Activated CD4-positive, alpha-beta T cell treated with anti-CD3 and anti-CD28 coated beads, Interleukin-2, amount 50 U/mL, for 24 hours (primary cell): ENCODE measurements at regions not wholly inside any gene's neighbourhood (a gene's known extent, or its start where the extent isn't known, plus 50 kb on each side); places are given as distances from the start of the nearest gene placed in this dataset.

Experiments
- DNase-seq, 2 donors: peaks; one replicate each; pipeline ENCODE4 v3.0.0-alpha.2; 2020; ENCODE audit warnings: low read depth in 1 of 2, low spot score in 1 of 2

- no peak for DNase-seq
These were observed 418.0 kb upstream of the PKN2 start for GRCh38 chr1:88266051-88266450.

DNA sequence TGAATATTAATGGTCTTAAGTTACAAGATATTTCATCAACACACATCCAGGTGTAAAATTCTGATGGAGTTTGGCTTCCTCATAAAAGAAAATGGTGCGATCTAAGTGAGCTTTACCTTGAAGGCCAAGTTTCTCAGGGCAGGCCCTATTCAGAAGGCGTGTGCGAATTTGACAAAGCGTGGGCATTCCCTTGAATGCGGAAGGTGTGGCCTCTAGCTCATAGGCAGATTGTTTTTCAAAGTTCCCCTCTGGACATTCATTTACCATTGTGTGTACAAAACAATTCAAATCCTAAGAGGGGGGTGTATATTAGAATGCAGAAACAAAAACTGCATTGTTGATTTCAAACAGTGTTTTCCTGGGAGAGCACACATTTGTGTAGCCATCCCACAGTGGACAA is 411.9 kb upstream of the PKN2 start:
- no peak for DNase-seq

- no peak for DNase-seq
These were observed 409.6 kb upstream of the PKN2 start for GRCh38 chr1:88274431-88274830.

GRCh38 chr1:88275259-88275862 is 408.7 kb upstream of the PKN2 start:
- no peak for DNase-seq

- no peak for DNase-seq
These were observed 407.9 kb upstream of the PKN2 start for GRCh38 chr1:88276163-88276562.

DNA sequence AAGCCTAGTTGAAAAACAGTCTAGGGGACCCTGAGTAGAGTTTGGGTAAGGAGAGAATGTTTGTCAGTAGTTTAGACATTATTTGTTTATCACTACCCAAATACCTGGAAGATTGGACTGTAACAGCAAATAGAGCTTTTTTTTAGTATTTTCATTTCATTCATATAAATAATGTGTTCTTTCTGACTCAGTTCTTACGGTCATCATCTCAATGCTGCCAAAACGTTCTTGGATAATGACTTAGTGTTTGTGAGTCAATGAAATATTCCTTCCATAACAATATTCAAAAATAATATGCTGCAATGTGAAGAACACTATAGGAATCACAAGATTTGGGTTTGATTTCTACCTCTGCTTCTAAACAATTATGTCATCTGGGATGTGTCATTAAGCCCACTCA is 400.0 kb upstream of the PKN2 start:
- DNase-seq, result no peak

DNA sequence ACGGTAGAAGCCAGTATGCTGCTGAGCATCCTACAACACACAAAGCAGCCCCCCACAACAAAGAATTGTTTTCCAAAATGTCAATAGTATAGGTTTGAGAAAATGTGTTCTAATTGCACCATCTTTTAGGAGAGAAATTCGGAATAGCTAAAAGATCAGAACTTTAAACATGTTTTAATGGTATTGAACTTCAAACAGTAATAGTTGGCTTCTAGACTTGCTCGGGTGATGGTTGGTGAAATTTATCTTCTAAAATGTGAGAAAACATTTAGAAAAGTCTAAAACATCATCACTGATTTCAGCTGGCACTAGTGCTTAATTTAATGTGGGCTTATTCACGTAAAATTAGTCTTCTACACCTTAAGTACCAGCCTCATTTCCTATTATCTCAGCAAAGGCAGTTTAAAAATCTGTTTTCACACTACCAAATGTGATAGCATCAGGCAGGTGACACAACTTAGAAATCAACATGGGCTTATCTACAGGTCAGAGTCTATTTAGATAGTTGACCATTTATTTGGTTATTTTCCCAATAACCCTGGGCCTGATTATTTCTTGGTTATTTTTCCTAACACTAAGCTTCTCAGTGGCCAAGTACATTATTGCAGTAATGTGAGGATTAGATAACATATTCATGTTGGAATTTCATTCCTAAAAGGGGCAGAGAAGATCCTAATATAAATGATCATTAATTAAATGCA is 399.3 kb upstream of the PKN2 start:
- DNase-seq, result no peak

- no peak for DNase-seq
These were observed 397.4 kb upstream of the PKN2 start for GRCh38 chr1:88286716-88287115.

DNA sequence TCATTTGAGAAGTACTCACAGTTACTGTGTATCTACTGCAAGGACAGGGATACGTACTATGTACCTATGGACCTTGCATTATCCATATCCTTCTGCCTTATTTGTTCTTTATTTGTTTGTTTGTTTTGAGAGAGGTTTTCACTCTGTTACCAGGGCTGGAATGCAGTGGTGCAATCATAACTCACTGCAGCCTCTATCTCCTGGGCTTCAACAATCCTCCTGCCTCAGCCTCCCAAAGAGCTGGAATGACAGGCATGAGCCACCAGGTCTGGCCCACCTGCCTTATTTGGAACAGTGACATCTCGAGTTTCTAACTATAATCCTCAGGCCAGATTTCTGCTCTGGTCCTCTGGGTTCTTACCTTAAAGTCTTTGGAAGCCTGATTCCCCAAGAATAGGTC is 395.5 kb upstream of the PKN2 start:
- no peak for DNase-seq

DNA sequence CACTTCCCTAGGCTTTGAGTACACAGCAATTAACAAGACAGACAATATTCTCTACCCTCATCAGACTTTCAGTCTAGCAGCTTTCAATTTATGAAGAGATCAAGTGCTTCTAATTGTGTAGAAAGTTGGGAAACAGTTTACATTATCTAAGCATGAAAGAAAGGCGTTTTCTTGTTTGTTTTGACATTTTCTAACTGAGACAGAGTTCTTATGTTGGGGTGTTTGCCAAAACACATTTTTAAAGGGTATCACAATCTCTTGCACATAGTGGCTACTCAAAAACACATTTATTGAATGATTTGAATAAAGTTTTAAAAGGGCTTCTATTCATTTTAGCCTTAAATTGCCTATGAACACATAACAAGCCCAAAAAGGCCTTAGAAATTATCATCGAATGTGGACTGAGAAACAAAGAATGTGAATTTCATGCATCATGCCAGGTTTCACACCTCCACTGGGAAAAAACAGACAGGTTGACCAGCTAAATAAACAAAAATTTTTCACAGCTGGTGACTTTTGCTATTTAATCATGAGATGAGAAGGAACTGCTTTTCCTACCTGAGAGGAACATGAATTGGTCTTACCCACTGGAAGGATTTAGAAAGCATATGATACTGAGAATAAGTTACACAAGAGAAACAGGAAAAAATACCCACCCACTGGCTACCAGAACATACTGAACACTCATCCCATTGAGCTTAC is 394.5 kb upstream of the PKN2 start:
- no peak for DNase-seq

GRCh38 chr1:88291611-88292354 is 392.3 kb upstream of the PKN2 start:
- no peak for DNase-seq

DNA sequence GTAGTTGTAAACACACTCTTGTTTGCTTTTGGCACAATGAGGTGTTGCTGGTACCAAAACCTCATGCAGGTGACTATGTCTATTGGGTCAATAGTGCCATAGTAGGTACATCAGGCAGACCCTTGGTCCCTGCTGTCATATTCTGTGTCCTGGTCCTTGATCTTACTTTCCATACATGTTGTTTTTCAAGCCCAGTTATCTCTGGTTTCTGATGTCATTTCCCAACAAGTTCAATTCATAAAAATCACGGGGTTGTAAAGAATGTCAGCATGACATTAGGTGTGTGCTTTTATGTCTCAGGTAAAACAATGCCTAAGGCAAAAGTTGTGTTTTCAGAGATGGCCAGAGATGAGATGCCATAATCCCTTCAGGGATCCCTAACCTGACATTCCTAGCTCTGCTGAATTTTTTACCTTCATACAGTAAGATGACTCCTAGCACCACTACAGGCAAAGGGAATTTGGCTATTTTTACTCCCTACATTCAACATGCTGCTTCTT is 390.3 kb upstream of the PKN2 start:
- no peak for DNase-seq

DNA sequence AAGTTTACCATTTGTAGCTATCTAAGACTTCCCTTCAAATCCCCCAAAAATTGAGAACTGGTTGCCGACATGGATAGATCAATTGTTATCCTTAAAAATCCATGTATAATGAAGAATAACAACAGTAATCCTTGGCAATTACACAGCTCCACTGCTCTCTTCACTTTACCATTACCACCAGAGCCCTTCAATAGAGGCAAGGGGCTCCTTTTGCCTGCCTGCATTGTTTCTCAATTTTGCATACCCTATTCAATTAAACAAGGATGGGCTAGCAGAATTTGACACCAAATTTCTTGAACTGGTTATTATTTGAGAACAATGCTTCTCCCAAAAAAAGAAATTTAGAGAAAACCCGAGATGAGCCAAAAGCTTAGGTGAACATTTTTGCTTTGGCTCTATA is 387.8 kb upstream of the PKN2 start:
- DNase-seq, result no peak

DNA sequence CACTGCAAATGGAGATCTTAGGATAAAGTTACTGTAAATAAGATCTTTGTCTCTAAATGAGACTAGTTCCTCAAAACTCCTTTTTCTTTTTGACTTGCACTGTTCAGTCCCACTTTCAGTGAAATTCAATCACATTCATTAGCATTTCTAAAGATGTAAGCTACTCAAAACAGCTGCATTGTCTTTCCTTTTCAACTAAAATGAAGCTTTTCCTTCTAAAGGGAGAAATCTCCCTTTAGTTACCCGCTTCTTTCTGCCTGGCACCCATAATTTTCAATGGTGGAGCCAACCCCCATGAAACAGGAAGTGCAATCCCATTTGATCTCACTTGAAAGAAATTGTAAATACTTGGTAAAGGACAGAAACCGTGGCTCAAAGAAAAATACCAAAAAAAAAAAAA is 387.4 kb upstream of the PKN2 start:
- DNase-seq, result no peak

GRCh38 chr1:88298506-88298905 is 385.6 kb upstream of the PKN2 start:
- no peak for DNase-seq

GRCh38 chr1:88300752-88301263 is 383.3 kb upstream of the PKN2 start:
- DNase-seq, result no peak

DNA sequence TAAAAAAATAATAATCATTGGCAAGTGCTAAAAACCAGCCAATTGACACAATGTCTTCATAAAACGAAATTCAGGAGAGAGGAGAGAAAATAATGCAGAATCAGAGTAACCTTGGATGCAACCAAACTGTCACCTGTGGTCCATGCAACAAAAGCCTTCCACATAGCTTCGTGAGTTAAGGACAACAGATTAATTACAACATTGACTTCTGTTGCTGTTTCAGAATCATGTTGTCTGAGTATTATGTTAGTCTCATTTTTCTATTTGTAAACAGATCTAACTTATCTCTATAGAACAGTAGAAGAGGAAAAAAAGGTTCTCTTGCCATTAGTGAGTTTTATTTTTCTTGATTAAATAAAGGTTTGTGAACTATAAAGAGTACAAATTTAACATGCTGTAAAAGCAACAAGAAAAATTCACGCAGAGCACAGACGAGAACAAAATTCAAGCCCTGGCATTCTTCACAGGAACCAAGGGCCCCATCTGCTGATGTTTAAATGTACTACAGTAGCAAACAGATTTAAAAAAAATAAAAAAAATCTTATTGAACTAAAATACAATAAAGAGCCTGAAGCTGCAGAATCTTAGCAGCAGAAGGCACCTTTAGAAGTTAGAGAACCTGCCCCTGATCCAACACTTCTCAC is 381.1 kb upstream of the PKN2 start:
- no peak for DNase-seq

- no peak for DNase-seq
These were observed 372.8 kb upstream of the PKN2 start for GRCh38 chr1:88311265-88311664.

DNA sequence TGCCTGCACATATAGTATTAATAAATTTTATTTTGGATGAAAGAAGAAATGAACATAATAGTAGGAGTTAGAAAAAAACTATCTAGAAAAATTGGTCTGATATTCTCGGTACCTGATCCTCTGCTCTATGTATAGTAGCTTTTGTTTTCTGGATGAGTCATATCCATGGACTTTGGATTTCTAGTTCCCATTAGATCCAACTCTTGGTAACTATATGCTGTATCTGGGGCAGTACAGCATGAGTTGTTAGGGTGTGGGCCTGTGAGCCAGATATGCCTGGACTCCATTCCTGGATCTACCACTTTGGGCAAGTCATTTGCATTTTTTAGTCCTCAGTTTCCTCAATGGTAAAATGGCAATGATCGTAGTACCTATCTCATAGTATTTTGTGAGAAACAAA is 372.2 kb upstream of the PKN2 start:
- no peak for DNase-seq

DNA sequence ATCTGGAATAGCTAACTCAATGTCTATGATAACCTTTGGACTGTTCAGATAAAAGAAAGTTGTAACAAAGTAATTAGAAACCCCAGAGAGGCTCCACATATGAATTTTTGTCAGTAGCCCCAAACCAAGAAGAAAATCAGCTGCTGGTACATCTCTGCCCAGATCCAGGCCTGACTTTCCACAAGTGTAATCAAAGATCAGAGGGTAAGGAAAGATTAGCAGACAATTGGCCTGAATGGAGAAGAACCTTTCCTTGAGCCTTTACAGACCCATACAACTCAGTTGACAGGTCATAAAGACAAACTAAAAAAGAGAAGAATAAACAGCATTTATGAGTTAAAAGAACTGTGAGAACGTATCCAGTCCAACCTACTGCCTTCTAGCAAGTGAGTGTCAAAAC is 366.7 kb upstream of the PKN2 start:
- no peak for DNase-seq

- no peak for DNase-seq
These were observed 365.3 kb upstream of the PKN2 start for GRCh38 chr1:88318740-88319139.
